GDM1 (cell line): ENCODE measurements at regions not wholly inside any gene's neighbourhood (a gene's known extent, or its start where the extent isn't known, plus 50 kb on each side); places are given as distances from the start of the nearest gene placed in this dataset.

Source experiments
- DNase-seq: peaks from one replicate; lab custom pipeline; 2025; lab: John Stamatoyannopoulos, UW

DNA sequence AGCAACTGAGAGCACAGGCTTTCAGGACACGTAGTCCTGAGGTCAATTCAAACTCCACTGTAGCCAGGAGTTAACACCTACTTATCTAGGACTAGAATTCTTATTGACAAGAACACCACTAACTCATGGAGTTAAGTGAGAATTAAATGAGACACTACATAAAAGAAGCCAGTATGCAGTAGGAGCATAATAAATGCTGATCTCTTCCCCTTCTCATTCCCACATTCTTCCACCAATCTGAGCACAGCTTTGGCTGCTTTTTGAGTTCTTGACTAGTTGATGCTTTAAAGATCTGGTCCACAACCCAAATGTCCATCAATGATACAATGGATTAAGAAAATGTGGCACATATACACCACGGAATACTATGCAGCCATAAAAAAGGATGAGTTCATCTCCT, 55.2 kb downstream of the TTC32 start:
- no peak for DNase-seq

DNA sequence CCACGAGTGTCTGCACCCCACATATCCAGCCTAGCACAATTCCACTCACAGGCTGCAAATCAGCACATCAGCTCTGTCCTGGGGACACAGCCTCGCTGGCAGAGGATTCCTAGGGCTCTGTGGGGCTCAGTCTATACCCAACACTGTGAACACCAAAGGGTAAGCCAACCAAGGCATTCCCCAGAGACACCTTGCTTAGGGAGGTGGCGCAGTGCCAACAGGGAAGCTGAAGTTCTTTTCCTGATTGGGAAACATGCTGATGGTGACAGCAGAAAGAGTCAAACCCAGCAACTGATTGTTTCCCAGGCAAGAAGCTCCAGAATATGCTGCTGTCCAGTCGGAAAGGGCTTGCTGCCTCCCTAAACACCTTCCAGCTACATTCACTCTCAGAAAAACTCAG, 55.8 kb downstream of the TTC32 start:
- no peak for DNase-seq

DNA sequence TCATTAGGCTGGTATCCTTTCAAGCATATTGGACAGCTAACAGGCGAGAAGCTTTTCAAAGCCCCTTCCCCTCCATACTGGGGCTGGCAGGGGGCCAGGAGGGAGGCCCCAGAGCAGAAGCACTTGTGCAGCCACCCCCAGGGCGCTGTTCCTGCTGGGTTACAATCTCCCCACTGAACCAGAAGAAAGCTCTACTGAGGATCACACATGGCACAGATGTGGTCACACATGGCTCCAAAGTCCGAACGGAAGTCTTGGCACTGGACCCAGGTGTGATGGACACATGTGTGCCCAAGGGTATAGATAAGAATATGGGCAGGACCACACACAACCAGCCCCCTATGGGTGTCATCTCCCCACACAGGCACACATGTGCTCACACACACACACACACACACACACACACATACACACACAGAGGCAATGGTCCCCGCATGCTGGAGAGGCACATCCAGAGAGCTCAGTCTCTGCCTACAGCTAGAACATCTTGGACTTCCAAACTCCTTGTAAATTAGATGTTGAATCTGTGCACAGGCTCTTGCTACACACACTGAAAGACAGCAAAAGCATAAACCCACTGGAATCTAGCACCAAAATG, 56.4 kb downstream of the TTC32 start:
- DNase-seq: no peak

DNA sequence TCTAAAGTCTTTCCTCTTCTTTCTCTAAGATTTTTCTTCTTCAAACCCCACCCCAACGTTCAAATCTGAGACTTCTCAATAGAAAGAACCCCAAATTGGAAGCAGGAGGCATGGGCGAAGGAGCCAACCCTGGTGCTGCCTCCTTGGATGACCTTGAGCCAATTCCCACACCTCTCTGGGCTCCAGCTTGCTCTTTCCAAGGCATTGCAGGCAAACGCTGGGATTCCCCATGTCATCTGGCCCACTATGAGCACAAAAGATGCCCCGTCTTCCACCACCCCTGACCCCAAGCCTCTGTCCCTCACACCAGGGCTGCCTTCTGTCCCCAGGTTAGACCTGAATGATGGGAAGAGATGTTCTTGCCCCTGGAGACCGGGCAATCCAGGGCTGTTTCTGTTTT, 57.0 kb downstream of the TTC32 start:
- DNase-seq: no peak

DNA sequence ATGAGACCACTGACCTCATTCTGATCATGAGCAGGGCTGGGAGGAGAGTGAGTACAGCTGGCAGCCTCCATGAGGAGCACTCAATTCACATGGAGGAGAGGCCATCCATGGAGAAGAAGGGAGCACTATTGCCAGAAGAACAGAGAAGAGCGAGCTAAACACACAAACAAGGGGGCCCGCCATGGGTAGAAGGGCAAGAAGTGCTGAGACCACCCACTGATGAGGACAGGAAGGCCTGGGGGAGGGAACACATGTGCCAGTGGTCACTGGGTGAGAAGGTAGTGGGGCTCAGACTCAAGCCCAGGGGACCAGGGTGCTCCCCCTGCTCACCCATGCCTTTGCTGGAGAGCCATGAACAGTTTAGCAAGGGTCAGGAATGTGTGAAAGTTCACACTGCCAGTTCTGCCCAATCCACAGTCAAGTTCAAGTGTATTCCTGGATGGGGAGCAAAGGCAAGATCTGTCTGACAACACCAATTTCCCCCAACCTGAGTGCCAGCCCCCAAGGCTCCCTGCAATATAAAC, 57.7 kb downstream of the TTC32 start:
- no peak for DNase-seq

DNA sequence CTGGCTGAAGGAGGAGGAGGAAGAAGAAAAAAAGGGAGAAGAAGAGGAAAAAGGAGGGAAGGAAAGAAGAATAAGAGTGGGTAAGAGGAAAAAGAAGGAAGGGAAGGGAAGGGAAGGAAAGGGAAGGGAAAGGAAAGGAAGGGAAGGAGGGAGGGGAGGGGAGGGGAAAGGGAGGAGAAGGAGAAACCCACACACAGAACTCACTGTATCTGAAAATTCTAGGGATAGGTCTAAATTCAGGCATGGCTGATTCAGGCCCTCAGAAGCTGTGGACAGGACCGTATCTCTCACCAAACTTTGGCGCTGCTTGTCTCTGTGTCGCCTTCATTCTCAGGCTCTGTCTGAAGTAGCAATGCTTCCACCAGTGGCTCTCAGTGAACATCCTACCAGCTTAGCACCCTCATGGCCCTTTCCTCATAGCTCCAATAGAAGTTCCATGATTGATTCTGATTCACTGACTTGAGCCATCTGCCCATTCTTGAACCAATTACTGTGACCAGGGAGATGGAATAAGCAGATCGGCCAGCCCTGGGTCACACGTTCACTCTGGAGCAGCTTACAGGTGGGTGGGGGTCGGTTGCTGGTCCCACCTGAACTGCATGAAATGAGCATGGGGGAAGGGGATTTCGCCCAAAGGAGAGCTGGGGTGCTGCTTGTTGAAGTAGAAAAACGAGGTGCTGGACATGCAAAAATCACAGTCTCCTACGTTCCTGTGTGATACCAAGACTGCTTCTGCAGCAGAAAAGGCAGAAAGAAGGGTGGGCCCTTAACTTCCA, 59.7 kb downstream of the TTC32 start:
- no peak for DNase-seq

DNA sequence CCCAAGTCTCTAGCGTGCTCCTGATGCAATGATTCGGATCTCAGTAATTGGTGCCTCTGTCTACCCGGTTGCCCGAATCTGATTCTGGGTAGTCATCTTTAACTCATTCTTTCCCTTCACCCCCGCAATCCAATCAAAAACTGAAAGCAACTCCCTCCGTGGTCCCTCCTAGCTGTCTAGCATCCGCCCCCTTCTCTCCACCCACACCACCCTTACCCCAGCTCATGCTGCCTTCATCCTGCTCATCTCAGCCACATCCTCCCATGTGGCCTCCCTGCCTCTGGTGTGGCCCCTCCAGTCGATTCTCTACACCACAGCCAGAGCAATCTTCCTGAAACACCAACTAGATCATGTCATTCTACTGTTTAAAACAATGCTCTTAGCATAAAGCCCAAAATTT, 62.3 kb downstream of the TTC32 start:
- DNase-seq: no peak

DNA sequence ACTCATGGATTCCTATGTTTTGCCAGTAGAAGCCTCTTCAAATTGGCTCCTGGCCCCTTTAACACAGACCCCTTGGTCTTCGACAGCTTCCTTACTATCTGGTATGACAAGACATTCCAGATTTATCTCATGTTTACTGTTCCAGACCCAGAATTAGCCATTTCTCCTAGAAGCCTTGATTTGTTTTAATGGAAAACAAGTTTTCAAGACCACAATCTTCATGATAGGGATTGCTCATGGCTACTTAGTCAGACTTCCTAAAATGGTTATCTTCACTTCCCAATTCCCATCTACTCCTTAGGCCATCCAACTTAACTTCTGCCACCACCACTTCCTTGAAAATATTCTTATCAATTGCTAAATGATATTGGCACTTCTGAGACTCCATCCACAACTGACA, 63.2 kb downstream of the TTC32 start:
- no peak for DNase-seq

DNA sequence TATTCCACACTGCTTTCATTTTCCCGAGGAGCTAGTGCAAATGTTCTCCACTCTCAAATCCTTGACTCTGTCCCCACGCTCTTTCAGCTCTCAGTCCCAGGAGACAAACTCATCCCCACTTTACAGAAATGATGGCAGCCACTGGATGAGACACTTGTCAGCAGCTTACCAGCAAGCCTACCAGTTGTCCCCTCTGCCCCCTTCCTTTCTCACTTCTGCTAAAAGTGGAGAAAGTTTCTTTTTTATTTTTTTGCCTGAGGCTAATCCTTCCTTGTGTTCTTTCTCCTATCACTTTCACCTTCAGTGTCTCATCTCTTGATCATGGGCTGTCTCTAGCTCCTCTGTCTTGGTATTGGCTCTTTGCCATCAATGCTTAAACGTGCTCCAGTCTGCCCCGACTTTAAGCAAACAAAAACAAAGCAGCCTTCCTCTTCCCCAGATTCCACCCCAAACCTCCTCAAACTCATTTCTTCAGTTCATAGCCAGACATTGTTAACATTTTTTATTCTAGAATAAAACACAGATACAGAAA, 64.5 kb downstream of the TTC32 start:
- no peak for DNase-seq

DNA sequence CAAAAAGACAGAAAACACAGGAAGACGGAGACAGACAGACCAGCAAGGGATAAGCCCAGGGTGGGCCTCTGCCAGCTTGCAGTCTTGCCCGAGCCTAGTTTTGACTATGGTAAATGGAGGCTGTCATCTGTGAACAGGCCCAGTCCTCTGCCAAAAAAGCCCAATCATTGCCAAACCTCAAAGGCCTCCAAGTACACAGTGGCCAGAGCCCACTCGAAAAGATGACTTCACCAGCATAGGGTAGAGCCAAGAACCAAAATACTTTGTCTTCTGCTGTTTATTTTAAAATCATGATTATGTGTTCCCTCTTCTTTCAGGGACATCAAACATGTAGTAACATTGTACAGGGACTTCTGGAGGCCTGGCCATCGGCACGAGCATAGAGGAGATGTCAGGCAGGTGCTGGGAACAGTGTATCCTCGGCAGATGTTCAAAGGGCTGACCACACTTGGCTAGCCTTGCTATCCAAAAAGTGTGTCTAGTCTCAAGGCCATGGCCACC, 66.0 kb downstream of the TTC32 start:
- DNase-seq: no peak

DNA sequence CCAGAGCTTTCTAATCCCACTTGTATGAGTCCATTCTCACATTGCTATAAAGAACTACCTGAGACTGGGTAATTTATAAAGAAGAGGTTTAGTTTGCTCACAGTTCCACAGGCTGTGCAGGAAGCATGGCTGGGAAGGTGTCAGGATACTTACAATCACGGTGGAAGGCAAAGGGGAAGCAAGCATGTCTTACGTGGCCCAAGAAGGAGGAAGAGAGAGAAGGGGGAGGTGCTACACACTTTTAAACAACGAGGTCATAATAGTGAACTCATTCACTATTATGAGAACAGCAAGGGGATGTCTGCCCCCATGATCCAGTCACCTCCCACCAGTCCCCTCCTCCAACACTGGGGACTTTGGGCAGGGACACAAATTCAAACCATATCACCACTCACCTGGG, 67.8 kb downstream of the TTC32 start:
- DNase-seq: no peak

DNA sequence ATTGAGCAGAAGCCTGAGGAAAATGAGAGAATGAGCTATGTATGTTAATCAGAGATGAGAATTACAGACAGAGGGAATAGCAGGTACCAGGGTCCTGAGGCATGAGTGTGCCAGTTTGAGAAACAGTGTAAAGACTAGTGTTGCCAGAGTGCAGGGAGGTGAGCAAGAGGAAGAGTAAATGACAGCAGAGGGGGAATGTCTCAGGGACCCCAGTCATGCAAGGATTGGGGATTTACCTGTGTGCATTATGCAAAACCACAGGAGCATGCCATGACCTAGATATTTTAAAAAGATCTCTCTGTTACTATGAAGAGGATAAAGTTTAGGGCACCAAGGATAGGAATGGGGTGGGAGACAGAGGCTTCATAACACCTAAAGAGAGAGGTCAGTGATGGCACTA, 72.1 kb downstream of the TTC32 start:
- no peak for DNase-seq

DNA sequence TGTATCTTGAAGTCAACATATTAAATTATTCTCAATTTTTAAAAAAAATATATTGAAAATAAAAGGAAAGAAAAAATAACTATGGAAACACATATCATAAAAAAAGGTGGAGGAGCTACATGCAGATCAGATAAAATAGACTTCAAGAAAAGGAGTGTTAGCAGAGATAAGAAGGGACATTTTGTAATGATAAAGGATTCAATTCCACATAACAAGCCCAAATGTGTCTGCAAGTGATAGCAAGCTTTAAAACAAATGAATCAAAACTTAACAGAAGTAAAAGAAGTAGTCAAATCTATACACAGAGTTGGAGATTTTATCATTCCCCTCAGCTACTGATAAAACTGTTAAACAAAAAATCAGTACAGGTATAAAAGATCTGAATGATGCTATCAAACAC, 74.9 kb downstream of the TTC32 start:
- DNase-seq: no peak

DNA sequence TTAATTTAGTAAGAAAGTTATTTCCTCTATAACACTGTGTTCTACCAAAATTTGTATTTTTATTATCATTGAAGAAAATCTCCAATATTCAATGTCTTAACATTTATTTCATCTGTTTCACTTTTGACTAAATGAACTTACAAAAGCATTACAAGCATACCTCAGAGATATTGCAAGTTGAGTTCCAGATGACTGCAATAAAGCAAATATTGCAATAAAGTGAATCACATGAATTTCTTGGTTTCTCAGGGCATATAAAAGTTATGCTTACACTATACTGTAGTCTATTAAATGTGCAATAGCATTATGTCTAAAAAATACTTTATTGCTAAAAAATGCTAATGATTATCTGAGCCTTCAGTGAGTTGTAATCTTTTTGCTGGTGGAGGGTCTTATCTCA, 78.3 kb downstream of the TTC32 start:
- DNase-seq: no peak

DNA sequence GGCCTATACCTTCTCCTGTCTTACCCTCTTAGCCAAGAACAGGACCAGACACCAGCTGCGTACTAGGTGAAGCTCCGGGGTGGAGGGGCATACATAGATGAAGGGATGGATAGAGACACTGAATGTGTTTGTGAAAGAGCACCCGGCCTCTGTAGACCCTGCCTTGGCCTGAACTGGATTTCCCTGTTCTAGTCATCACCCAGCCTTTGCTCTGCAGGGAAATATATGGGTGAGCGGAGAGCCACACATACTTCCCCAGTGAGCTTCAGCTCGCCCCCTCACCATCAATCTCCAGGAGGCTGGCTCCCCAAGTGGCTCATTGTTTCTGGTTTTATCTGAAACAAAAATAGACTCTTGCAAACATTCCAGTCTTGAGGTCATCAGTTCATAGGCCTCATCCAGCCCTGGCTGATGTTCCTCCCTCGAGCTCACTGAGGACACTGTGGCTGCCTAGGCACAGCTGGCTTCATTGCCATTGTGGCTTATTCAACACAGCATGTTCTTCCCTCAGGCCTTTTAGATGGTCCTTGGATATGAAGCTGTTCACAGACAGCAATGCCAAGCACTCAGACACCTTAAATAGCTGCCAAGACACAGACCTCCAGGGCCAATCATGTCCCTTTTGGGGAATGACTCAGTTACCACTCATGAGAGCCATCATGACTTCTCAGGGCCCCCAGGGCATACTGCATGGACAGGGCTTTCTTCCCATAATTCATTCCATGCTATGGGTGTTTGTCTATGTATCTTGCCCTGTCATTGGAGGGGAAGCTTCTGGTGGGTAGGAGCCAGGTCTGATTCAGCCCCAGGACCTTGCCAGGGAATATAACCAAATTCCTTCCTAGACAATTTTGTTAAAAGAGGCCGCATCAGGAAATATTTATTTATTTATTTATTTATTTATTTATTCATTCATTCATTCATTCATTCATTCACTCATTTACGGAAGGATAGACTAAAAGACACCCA, 82.4 kb downstream of the TTC32 start:
- DNase-seq: no peak

DNA sequence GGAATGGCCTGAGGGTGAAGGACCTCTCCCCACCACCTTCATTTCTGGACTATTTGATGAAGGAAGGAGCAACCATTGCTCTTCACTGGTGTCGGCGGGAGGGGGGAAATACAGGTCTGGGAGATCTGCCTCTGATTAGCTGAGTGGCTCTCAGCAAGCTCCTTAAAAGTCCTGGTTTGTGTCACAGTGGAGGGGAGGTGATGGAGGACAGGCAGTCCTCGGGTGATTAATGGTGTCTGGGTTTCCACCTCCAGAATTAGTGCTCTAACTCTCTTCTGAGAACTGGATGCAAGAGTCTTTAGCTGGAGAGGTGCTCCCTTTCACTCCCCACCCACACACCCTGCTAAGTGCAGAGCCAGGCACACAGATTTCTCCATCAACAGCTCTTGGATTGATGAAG, 83.2 kb downstream of the TTC32 start:
- no peak for DNase-seq

DNA sequence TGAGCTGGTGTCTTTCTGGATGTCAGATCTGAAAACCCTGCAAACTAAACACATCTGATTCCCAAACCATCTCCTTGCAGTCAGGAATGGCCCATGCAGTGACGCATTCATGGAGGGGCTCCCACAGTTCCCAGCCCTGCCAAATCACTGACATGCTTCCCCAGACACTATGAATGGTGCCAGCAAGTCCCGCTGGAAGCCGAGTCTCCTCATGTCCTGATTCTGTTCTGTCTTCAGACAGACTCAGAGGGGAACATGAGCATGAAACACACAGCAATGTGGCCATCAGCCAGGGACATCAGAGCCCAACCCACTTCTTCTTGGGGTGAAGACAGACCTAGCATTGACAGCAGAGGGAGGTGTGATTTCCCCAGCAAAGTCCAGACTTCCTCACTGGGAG, 83.7 kb downstream of the TTC32 start:
- no peak for DNase-seq

DNA sequence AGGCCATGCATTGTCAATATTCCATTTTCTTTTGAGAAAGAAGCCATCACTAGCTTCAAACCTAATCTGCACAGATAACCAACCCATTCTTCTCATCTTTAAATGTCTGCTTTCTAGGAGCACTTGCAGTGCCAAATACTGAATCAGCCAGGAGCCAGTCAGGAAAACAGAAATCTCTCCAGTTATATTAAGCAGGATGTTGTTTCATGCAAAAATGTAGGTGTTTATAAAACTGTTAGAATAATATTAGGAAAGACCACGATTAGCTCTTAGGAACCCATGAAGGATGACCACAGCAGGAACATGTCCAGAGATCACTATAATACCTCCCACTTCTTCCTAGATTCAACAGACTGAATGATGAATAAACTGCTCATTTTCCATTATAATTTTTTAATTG, 86.0 kb downstream of the TTC32 start:
- DNase-seq: no peak

DNA sequence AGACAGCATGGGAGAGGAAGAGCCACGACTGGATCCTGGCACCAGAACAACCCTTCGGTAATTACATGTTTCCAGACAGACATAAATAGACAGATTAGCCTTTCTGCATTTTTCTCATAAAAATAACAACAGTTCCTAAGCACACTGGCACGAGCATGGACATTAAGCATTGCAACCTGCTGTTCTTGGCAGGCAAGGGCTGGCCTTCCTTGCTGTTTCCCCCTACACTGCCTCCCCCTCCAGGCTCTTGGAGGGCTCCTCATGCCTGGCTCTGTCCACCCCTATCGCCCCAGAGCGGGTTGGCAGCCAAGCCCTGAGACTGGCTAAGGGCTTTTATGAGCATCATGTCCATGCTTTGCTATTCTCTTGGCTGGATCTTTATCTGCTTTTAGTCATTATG, 89.6 kb downstream of the TTC32 start:
- DNase-seq: no peak

DNA sequence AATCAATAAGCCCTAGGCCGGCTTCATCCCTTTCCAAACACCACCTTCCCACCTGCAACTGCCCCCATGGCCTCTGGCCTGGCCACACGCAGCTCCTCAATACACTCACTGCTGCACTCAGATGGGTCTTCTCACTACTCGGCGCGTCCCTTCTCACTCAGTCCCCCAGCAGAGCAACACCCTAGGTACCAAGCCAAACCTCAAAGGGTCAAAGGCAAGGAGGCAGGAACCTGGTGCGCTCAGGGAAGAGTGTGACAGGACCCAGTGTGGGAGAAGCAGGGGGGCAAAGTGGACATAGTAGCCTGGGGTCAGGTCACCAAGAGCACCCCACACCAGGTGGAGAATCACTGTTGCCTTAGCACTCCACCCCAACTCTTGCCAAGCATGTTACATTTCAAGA, 90.6 kb downstream of the TTC32 start:
- no peak for DNase-seq

DNA sequence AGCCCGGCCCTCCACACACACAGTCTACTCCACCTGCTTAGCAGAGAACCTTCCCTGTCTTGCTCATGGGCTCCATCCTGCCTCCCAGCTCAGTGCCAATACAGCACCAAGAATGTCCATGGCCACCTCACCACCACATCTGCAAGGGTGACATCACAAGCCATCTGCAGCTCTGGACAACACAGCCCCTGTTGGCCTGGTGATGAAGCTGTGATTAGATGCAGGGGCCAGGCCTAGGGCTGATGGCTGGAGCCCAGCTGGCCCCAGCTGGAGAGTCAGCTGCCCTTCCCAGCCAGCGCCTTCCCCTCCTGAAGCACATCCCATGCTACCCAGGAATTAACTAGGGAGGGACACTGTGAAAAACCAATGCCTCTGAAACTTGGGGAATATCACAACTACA, 91.1 kb downstream of the TTC32 start:
- no peak for DNase-seq

DNA sequence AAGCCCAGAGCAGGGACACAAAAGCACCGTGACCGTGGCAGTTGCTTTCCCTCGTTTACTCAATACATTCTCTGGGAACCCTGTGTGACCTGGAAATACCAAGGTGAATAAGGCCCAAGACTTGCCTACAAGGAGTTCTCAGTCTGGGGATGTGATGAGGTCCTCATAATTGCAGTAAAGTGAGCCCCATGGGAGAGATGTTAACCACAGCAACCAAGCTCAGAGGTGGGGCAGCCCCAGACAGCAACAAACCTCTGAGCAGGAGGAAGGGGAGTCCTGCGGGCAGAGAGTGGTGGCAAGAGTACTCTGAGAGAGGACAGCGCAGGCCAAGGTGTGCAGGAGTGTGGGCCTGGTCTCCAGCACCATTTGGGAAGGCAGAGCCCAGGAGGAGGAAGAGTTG, 91.6 kb downstream of the TTC32 start:
- DNase-seq: no peak
